ENCODE measurements at regions not wholly inside any gene's neighbourhood (a gene's known extent, or its start where the extent isn't known, plus 50 kb on each side); places are given as distances from the start of the nearest gene placed in this dataset.

- CTCF ChIA-PET: interaction anchor here (1.6 kb wide), 1 partner anchor 25 kb away, joined by 4 read pairs; no protein-coding TSS in a partner anchor
Observed at GRCh38 chr3:176789947-176790346, 407.3 kb downstream of the TBL1XR1 start.

GRCh38 chr3:176789281-176789705 is 408.0 kb downstream of the TBL1XR1 start:
- H3K4me3 ChIP-seq (ENCODE audit: low read depth, low read length): no peak overlapping the region
- ChIA-PET POLR2A (no interaction called here), CTCF (no interaction called here)
- no peak for TF ChIP-seq CTCF (IDR thresholded peaks at IDR 0.05; ENCODE audit: insufficient read depth, low read length, missing control alignments)
- DNase-seq (ENCODE audit: low read depth, low spot score): no peak

More at GRCh38 chr3:176789947-176790346, 407.3 kb downstream of the TBL1XR1 start:
- H3K4me3 ChIP-seq (ENCODE audit: low read depth, low read length): no peak overlapping the region
- POLR2A ChIA-PET: no interaction called here
- TF ChIP-seq CTCF (IDR thresholded peaks at IDR 0.05; ENCODE audit: insufficient read depth, low read length, missing control alignments): no peak
- DNase-seq (ENCODE audit: low read depth, low spot score): no peak

- ChIA-PET CTCF (no interaction called here), POLR2A (no interaction called here)
- no peak for DNase-seq (ENCODE audit: low read depth, low spot score)
- H3K4me3 ChIP-seq (ENCODE audit: low read depth, low read length): no peak overlapping the region
- TF ChIP-seq CTCF (IDR thresholded peaks at IDR 0.05; ENCODE audit: insufficient read depth, low read length, missing control alignments): no peak
Observed at GRCh38 chr3:176787506-176787905, 409.8 kb downstream of the TBL1XR1 start.

GRCh38 chr3:176785171-176785570 is 412.1 kb downstream of the TBL1XR1 start:
- POLR2A ChIA-PET: no interaction called here

GRCh38 chr3:176780766-176781165 is 416.5 kb downstream of the TBL1XR1 start:
- H3K4me3 ChIP-seq (ENCODE audit: low read depth, low read length): no peak overlapping the region
- no peak for DNase-seq (ENCODE audit: low read depth, low spot score)
- no peak for TF ChIP-seq CTCF (IDR thresholded peaks at IDR 0.05; ENCODE audit: insufficient read depth, low read length, missing control alignments)
- CTCF ChIA-PET: no interaction called here
- POLR2A ChIA-PET: no interaction called here

More at GRCh38 chr3:176785171-176785570, 412.1 kb downstream of the TBL1XR1 start:
- CTCF ChIA-PET: interaction anchor here (1.1 kb wide), 1 partner anchor 1600 kb away, joined by 3 read pairs; no protein-coding TSS in a partner anchor
- no peak for DNase-seq (ENCODE audit: low read depth, low spot score)
- TF ChIP-seq CTCF (IDR thresholded peaks at IDR 0.05; ENCODE audit: insufficient read depth, low read length, missing control alignments): no peak
- no peak overlapping the region for H3K4me3 ChIP-seq (ENCODE audit: low read depth, low read length)

- CTCF ChIA-PET: no interaction called here
- no peak for TF ChIP-seq CTCF (IDR thresholded peaks at IDR 0.05; ENCODE audit: insufficient read depth, low read length, missing control alignments)
- no peak for DNase-seq (ENCODE audit: low read depth, low spot score)
- H3K4me3 ChIP-seq (ENCODE audit: low read depth, low read length): no peak overlapping the region
- POLR2A ChIA-PET: no interaction called here
Observed at GRCh38 chr3:176776622-176777175, 420.6 kb downstream of the TBL1XR1 start.

All from AG04449 (cell line).